Naive thymus-derived CD4-positive, alpha-beta T cell (primary cell): ENCODE measurements at regions not wholly inside any gene's neighbourhood (a gene's known extent, or its start where the extent isn't known, plus 50 kb on each side); places are given as distances from the start of the nearest gene placed in this dataset.

Source experiments
- ATAC-seq: fragments of 150-1000 bp; cut with Tn5 transposase; 2 replicates; pipeline ENCODE4 v1.10.0; 2021; ENCODE audit warnings: mild to moderate bottlenecking, moderate library complexity
- CTCF ChIA-PET: fragments of 350-600 bp; sonication (Branson Sonifier 250); formaldehyde crosslinking; loops from one replicate; lab custom pipeline; 2021; ENCODE audit warnings: antibody characterized with exemption; lab: Charles Lee
- POLR2A ChIA-PET: fragments of 350-600 bp; sonication (Branson Sonifier 250); formaldehyde crosslinking; loops from one replicate; lab custom pipeline; 2021; ENCODE audit warnings: antibody characterized with exemption, inconsistent platforms; lab: Charles Lee
- DNase-seq, 9 donors: peaks; one replicate each; pipeline versions ENCODE4 v3.0.0 to v3.0.0-alpha.2; 2020 to 2022; ENCODE audit warnings: mixed read lengths in 1 of 9
- H3K27ac ChIP-seq: one replicate; pipeline ENCODE4 v1.7.0; 2013; ENCODE audit warnings: mild to moderate bottlenecking, low read depth, low read length, moderate library complexity
- H3K27me3 ChIP-seq, 2 donors: one replicate each; pipeline ENCODE4 v1.7.0; 2013; ENCODE audit warnings: low read length in 2 of 2, mild to moderate bottlenecking in 2 of 2, moderate library complexity in 2 of 2; ENCODE audit not compliant: control insufficient read depth in 2 of 2, insufficient read depth in 2 of 2
- H3K36me3 ChIP-seq, 3 experiments: 1 replicate in 2 of 3; 2 replicates in 1 of 3; pipeline ENCODE4 v1.7.0; 2013; ENCODE audit warnings: low read length in 3 of 3, mild to moderate bottlenecking in 3 of 3, moderate library complexity in 1 of 3; ENCODE audit not compliant: insufficient read depth in 3 of 3, control insufficient read depth in 2 of 3
- H3K4me1 ChIP-seq, 2 donors: one replicate each; pipeline ENCODE4 v1.7.0; 2013; ENCODE audit warnings: low read length in 2 of 2, mild to moderate bottlenecking in 2 of 2, moderate library complexity in 1 of 2; ENCODE audit not compliant: control insufficient read depth in 2 of 2, insufficient read depth in 2 of 2
- H3K4me3 ChIP-seq: 2 replicates; pipeline ENCODE4 v1.7.0; 2013; ENCODE audit warnings: mild to moderate bottlenecking, low read length
- H3K9me3 ChIP-seq, 3 experiments: 1 replicate in 2 of 3; 2 replicates in 1 of 3; pipeline ENCODE4 v1.7.0; 2013; ENCODE audit warnings: low read length in 3 of 3; ENCODE audit not compliant: control insufficient read depth in 2 of 3
- H3K27ac Mint-ChIP-seq, 9 donors: one replicate each; pipeline ENCODE4 v1.8.0; 2020 to 2022; ENCODE audit warnings: mixed read lengths in 9 of 9, mild to moderate bottlenecking in 8 of 9, moderate library complexity in 5 of 9, inconsistent platforms in 2 of 9
- H3K27me3 Mint-ChIP-seq, 5 donors: one replicate each; pipeline ENCODE4 v1.8.0; 2021 to 2022; ENCODE audit warnings: mixed read lengths in 5 of 5, mild to moderate bottlenecking in 1 of 5
- H3K36me3 Mint-ChIP-seq, 5 donors: one replicate each; pipeline ENCODE4 v1.8.0; 2020 to 2022; ENCODE audit warnings: mixed read lengths in 5 of 5, mild to moderate bottlenecking in 3 of 5, inconsistent platforms in 1 of 5
- H3K4me1 Mint-ChIP-seq, 7 donors: one replicate each; pipeline ENCODE4 v1.8.0; 2020 to 2022; ENCODE audit warnings: mixed read lengths in 7 of 7, mild to moderate bottlenecking in 3 of 7, inconsistent platforms in 1 of 7
- H3K4me3 Mint-ChIP-seq, 10 donors: one replicate each; pipeline ENCODE4 v1.8.0; 2020 to 2022; ENCODE audit warnings: mild to moderate bottlenecking in 10 of 10, mixed read lengths in 10 of 10, moderate library complexity in 6 of 10, inconsistent platforms in 2 of 10
- H3K9me3 Mint-ChIP-seq, 11 donors: one replicate each; pipeline ENCODE4 v1.8.0; 2020 to 2022; ENCODE audit warnings: mixed read lengths in 11 of 11, mild to moderate bottlenecking in 4 of 11, inconsistent platforms in 1 of 11, moderate library complexity in 1 of 11
- intact Hi-C, 2 donors: fragments of 100-400 bp; cut with micrococcal nuclease; formaldehyde crosslinking; loops; one replicate each; pipeline ENCODE4 v1.15.1; 2023

DNA sequence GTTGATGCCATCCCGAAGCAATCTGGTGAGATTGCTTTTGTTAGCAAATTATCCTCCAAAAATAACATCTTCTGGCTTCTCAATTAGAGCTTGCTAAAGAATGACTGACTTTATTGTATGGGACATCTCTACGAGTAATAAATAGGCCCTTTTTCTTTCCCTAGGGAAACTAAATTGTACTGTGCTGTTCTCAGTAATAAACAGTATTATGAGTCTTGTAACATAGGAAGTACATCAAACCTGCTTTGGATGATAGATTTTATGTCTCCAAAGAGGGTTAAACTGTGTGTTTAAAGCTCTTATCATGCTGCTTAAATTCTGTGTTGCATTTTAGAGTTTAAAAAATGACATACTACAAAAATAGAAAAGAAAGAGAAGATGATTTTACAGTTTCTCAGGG, 153.4 kb upstream of the THRB start:
- peaks cover 0 to 4% (median 0%) of the 10 kb centered on the region in 3 experiments for H3K9me3 ChIP-seq
- H3K4me3 ChIP-seq: no peak overlapping the region
- Mint-ChIP-seq H3K27me3 (no peaks in the 10 kb centered on the region), H3K4me1 (no peaks in the 10 kb centered on the region), H3K27ac (no peak overlapping the region), H3K36me3 (no peaks in the 10 kb centered on the region), H3K9me3 (peaks cover 0 to 7% (median 0%) of the 10 kb centered on the region in 11 donors), H3K4me3 (no peak overlapping the region)
- no peaks in the 10 kb centered on the region for H3K27me3 ChIP-seq
- no peaks in the 10 kb centered on the region for H3K36me3 ChIP-seq
- intact Hi-C loops: no loop called here
- ChIA-PET POLR2A (no interaction called here), CTCF (no interaction called here)
- ATAC-seq (no peak), DNase-seq (no peak)
- H3K27ac ChIP-seq: no peak overlapping the region
- H3K4me1 ChIP-seq: no peaks in the 10 kb centered on the region

DNA sequence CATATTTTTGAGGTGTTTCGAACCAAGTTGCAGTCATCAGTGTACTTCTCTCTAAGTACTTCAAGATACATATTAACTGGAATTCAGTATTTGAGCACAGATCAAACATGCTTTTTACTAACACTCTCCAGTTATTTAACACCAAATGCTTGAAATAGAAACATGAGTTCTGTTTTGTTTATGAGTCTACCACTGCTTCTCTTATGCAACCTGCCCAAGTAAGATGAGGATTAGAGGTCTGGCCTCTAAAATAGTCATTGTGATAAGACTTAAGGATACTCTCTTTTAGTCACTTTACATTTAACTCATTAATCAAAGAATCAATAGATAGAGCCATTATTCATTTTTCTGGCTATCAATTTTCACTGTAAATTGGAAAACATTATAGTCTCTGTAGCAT, 156.2 kb upstream of the THRB start:
- H3K36me3 ChIP-seq: no peaks in the 10 kb centered on the region
- H3K4me1 ChIP-seq: no peaks in the 10 kb centered on the region
- H3K4me1 Mint-ChIP-seq: no peaks in the 10 kb centered on the region
- H3K27ac Mint-ChIP-seq: no peak overlapping the region
- ChIA-PET POLR2A (no interaction called here), CTCF (no interaction called here)
- ATAC-seq (no peak), DNase-seq (no peak)
- no peaks in the 10 kb centered on the region for H3K27me3 Mint-ChIP-seq
- intact Hi-C loops: no loop called here
- no peaks in the 10 kb centered on the region for H3K36me3 Mint-ChIP-seq
- no peak overlapping the region for H3K4me3 ChIP-seq
- H3K9me3 Mint-ChIP-seq: peaks cover 0 to 8% (median 4%) of the 10 kb centered on the region in 11 donors
- H3K27me3 ChIP-seq: no peaks in the 10 kb centered on the region
- no peak overlapping the region for H3K27ac ChIP-seq
- H3K9me3 ChIP-seq: no peaks in the 10 kb centered on the region
- H3K4me3 Mint-ChIP-seq: no peak overlapping the region

GRCh38 chr3:24657870-24658510, 163.3 kb upstream of the THRB start:
- H3K36me3 ChIP-seq: no peaks in the 10 kb centered on the region
- no peak for ATAC-seq
- H3K27me3 Mint-ChIP-seq: no peaks in the 10 kb centered on the region
- POLR2A ChIA-PET: no interaction called here
- H3K27me3 ChIP-seq: no peaks in the 10 kb centered on the region
- H3K27ac Mint-ChIP-seq: no peak overlapping the region
- no peak for DNase-seq
- no peak overlapping the region for H3K4me3 Mint-ChIP-seq
- no peaks in the 10 kb centered on the region for H3K9me3 ChIP-seq
- peaks cover 0 to 28% (median 7%) of the 10 kb centered on the region in 11 donors for H3K9me3 Mint-ChIP-seq
- CTCF ChIA-PET: no interaction called here
- no peaks in the 10 kb centered on the region for H3K4me1 ChIP-seq
- H3K27ac ChIP-seq: no peak overlapping the region
- intact Hi-C loops: no loop called here
- H3K36me3 Mint-ChIP-seq: no peaks in the 10 kb centered on the region
- H3K4me3 ChIP-seq: no peak overlapping the region
- no peaks in the 10 kb centered on the region for H3K4me1 Mint-ChIP-seq

- no peaks in the 10 kb centered on the region for H3K27me3 Mint-ChIP-seq
- intact Hi-C loops: no loop called here
- POLR2A ChIA-PET: no interaction called here
- ATAC-seq: no peak
- H3K4me3 ChIP-seq: no peak overlapping the region
- H3K27me3 ChIP-seq: no peaks in the 10 kb centered on the region
- H3K9me3 ChIP-seq: no peaks in the 10 kb centered on the region
- no peak overlapping the region for H3K27ac ChIP-seq
- no peak for DNase-seq
- H3K9me3 Mint-ChIP-seq: peaks cover 0 to 21% (median 0%) of the 10 kb centered on the region in 11 donors
- no peaks in the 10 kb centered on the region for H3K4me1 ChIP-seq
- H3K36me3 Mint-ChIP-seq: no peaks in the 10 kb centered on the region
- H3K4me1 Mint-ChIP-seq: no peaks in the 10 kb centered on the region
- H3K36me3 ChIP-seq: no peaks in the 10 kb centered on the region
- CTCF ChIA-PET: no interaction called here
- H3K4me3 Mint-ChIP-seq: no peak overlapping the region
- H3K27ac Mint-ChIP-seq: no peak overlapping the region
Observed at GRCh38 chr3:24661175-24661584, 166.5 kb upstream of the THRB start.

DNA sequence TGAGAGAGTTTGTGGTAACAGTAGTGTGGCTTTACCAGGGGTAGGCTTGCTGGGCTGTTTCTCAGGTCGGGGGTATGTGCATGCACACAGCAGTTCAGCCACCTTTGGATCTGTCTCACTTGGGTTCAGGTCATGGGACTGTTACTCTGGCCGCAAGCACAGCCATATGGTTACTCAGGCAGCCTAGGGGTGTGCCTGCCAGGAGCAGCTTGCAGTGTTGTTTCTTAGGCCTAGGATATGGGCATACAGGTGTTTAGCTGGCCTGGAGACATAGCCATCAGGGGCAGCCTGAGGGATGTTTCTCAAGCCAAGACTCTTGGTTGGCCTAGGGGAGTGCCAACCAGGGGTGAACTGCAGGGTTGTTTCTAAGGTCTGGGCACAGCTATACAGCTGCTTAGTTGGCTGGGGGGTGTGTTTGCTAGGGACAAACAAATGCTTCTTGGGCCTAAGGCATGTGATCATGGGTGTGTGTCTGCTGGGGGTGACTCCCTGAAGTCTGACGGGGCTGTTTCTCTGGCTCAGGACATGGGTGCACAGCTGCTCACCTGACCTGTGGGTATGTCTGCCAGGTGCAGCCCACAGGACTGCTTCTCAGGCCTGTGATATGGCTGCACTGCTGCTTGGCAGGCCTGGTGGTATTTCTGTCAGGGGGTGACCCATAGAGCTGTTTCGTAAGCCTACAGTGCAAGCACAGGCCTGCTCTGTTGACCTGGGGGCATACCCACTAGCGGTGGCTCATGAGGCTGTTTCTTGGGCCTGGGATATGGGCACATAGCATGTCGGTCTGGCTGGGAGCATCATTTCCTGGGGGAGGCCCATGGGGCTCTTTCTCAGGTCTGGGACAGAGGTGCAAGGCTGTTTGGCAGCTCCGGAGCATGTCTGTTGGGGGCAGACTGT, 168.0 kb upstream of the THRB start:
- CTCF ChIA-PET: no interaction called here
- H3K4me3 ChIP-seq: no peak overlapping the region

DNA sequence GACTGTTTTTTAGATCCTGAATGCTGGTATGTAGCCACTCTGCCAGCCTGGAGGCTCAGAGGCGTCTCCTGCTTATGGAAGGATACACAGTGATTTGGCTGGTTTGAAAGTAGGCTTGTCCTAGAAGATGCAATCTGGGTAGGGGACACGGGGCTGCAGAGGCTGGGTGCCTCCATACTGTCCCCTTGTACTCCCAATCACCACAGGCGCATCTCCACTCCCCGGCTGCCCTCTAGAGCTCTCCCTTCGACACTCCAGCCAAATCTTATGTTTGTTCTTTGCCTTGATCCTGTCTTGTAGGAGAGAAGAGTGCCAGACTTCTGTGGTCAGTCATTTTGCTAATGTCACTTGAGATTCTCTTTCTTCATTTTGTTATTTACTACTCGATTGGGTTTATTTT, 168.8 kb upstream of the THRB start:
- no peaks in the 10 kb centered on the region for H3K36me3 Mint-ChIP-seq
- H3K27ac ChIP-seq: no peak overlapping the region
- ChIA-PET POLR2A (no interaction called here), CTCF (no interaction called here)
- H3K4me3 Mint-ChIP-seq: no peak overlapping the region
- ATAC-seq (peak; percentile 32), DNase-seq (no peak)
- no peaks in the 10 kb centered on the region for H3K4me1 Mint-ChIP-seq
- no peaks in the 10 kb centered on the region for H3K4me1 ChIP-seq
- H3K27ac Mint-ChIP-seq: no peak overlapping the region
- H3K9me3 Mint-ChIP-seq: peaks cover 0 to 19% (median 0%) of the 10 kb centered on the region in 11 donors
- H3K36me3 ChIP-seq: no peaks in the 10 kb centered on the region
- H3K9me3 ChIP-seq: no peaks in the 10 kb centered on the region
- intact Hi-C loops: no loop called here
- no peak overlapping the region for H3K4me3 ChIP-seq
- H3K27me3 Mint-ChIP-seq: peaks cover 0 to 4% (median 0%) of the 10 kb centered on the region in 5 donors
- no peaks in the 10 kb centered on the region for H3K27me3 ChIP-seq

More for the DNA sequence above, 168.0 kb upstream of the THRB start:
- no peaks in the 10 kb centered on the region for H3K27me3 ChIP-seq
- Mint-ChIP-seq H3K9me3 (peaks cover 0 to 19% (median 0%) of the 10 kb centered on the region in 11 donors), H3K36me3 (no peaks in the 10 kb centered on the region), H3K27ac (no peak overlapping the region), H3K4me1 (no peaks in the 10 kb centered on the region), H3K4me3 (no peak overlapping the region), H3K27me3 (no peaks in the 10 kb centered on the region)
- no peaks in the 10 kb centered on the region for H3K9me3 ChIP-seq
- H3K36me3 ChIP-seq: no peaks in the 10 kb centered on the region
- intact Hi-C loops: no loop called here
- POLR2A ChIA-PET: no interaction called here
- no peak overlapping the region for H3K27ac ChIP-seq
- no peaks in the 10 kb centered on the region for H3K4me1 ChIP-seq
- DNase-seq: no peak
- ATAC-seq: peak; percentile 14
